Vagina (tissue), 2 donors: ENCODE measurements at regions not wholly inside any gene's neighbourhood (a gene's known extent, or its start where the extent isn't known, plus 50 kb on each side); places are given as distances from the start of the nearest gene placed in this dataset.

Experiments used
- DNase-seq, 2 donors: peaks; one replicate each; pipeline ENCODE4 v3.0.0-alpha.2; 2017; ENCODE audit errors: extremely low spot score in 2 of 2
- H3K27ac ChIP-seq: fragments of 200-600 bp; sonication (generic); one replicate; pipeline ENCODE4 v1.5.1; 2019
- H3K27me3 ChIP-seq: fragments of 200-600 bp; sonication (generic); one replicate; pipeline ENCODE4 v1.5.1; 2019
- H3K36me3 ChIP-seq, 2 donors: fragments of 200-600 bp; sonication (generic); one replicate each; pipeline ENCODE4 v1.5.1; 2017 to 2019
- H3K4me1 ChIP-seq: fragments of 200-600 bp; sonication (generic); one replicate; pipeline ENCODE4 v1.5.1; 2019
- H3K4me3 ChIP-seq, 2 donors: fragments of 200-600 bp; sonication (generic); 1 replicate in 1 of 2; 2 replicates in 1 of 2; pipeline ENCODE4 v1.5.1; 2016 to 2019
- H3K9me3 ChIP-seq: fragments of 200-600 bp; sonication (generic); one replicate; pipeline ENCODE4 v1.5.1; 2019
- POLR2A ChIP-seq, 2 donors: fragments of 450-650 bp; IDR thresholded peaks; one replicate each; pipeline ENCODE4 v1.6.1; 2017; ENCODE audit warnings: antibody characterized with exemption in 2 of 2, mild to moderate bottlenecking in 2 of 2, moderate library complexity in 2 of 2
- POLR2AphosphoS5 ChIP-seq, 2 donors: sonication (generic); formaldehyde crosslinking; IDR thresholded peaks; one replicate each; pipeline ENCODE4 v1.9.0; 2017; ENCODE audit warnings: antibody characterized with exemption in 2 of 2, mild to moderate bottlenecking in 2 of 2, low read depth in 1 of 2; ENCODE audit not compliant: insufficient read depth in 1 of 2
- intact Hi-C: fragments of 100-400 bp; cut with DNase I; formaldehyde crosslinking; loops from one replicate; pipeline ENCODE4 v1.15.1; 2023
- TF ChIP-seq, protein P1 (sequence below), 3 experiments: fragments of 450-650 bp in 2 of 3; fragments of 200-600 bp in 1 of 3; sonication (generic) in 1 of 3; IDR thresholded peaks; one replicate each; pipeline ENCODE4 v1.5.1; 2017 to 2019; ENCODE audit warnings: antibody characterized with exemption in 3 of 3, mild to moderate bottlenecking in 2 of 3, moderate library complexity in 2 of 3

DNA sequence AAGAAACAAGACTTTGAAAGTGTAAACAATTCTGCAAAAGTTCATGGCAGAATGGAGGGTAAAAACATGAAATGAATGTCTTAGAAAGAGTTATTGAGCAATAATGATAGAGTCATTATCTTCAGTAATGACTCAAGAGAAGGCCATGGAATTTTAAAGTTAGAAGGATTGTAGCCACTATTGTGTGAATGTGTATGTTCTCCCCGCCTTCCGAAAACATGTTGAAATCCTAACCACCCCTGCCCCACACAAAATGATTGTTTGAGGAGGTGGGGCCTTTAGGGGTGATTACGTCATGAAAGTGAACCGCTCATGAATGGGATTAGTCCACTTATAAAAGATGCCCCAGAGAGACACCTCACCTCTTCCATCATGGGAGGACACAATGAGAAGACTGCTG lies 93.8 kb upstream of the CCDC190 start:
- no peak for DNase-seq
- Histone ChIP-seq H3K27ac (no peak overlapping the region), H3K36me3 (no peaks in the 10 kb centered on the region), H3K4me3 (no peak overlapping the region), H3K4me1 (no peaks in the 10 kb centered on the region), H3K27me3 (no peaks in the 10 kb centered on the region), H3K9me3 (no peaks in the 10 kb centered on the region)
- no peak for TF ChIP-seq POLR2AphosphoS5 (IDR thresholded peaks at IDR 0.05; ENCODE audit: insufficient read depth in 1 of 2, low read depth in 1 of 2)
- TF ChIP-seq, protein P1, sequence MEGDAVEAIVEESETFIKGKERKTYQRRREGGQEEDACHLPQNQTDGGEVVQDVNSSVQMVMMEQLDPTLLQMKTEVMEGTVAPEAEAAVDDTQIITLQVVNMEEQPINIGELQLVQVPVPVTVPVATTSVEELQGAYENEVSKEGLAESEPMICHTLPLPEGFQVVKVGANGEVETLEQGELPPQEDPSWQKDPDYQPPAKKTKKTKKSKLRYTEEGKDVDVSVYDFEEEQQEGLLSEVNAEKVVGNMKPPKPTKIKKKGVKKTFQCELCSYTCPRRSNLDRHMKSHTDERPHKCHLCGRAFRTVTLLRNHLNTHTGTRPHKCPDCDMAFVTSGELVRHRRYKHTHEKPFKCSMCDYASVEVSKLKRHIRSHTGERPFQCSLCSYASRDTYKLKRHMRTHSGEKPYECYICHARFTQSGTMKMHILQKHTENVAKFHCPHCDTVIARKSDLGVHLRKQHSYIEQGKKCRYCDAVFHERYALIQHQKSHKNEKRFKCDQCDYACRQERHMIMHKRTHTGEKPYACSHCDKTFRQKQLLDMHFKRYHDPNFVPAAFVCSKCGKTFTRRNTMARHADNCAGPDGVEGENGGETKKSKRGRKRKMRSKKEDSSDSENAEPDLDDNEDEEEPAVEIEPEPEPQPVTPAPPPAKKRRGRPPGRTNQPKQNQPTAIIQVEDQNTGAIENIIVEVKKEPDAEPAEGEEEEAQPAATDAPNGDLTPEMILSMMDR (IDR thresholded peaks at IDR 0.05) = no peak
- no peak for TF ChIP-seq POLR2A (IDR thresholded peaks at IDR 0.05)
- intact Hi-C loops = no loop called here

DNA sequence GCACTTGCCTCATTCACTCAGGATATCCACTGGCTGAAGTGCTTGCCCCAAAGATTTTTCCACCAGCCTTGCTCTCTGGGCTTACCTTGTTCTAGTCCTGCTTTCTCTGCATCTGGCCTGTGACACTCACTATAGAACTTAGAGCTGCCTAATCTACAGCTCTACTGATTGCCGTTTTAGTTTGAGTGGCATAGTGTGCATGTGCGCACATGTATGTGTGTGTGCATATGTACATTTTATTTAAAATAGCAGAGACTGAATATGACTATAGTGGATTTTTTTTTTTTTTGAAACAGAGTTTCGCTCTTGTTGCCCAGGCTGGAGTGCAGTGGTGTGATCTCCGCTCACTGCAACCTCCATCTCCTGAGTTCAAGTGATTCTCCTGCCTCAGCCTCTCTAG lies 92.0 kb upstream of the CCDC190 start:
- H3K4me3 ChIP-seq = no peak overlapping the region
- H3K27ac ChIP-seq = no peak overlapping the region
- no peaks in the 10 kb centered on the region for H3K36me3 ChIP-seq
- intact Hi-C loops = no loop called here
- H3K4me1 ChIP-seq = no peaks in the 10 kb centered on the region
- no peak for DNase-seq
- TF ChIP-seq, protein P1 (IDR thresholded peaks at IDR 0.05) = no peak
- TF ChIP-seq POLR2A (IDR thresholded peaks at IDR 0.05) = no peak
- TF ChIP-seq POLR2AphosphoS5 (IDR thresholded peaks at IDR 0.05; ENCODE audit: insufficient read depth in 1 of 2, low read depth in 1 of 2) = no peak
- H3K27me3 ChIP-seq = no peaks in the 10 kb centered on the region
- no peaks in the 10 kb centered on the region for H3K9me3 ChIP-seq

DNA sequence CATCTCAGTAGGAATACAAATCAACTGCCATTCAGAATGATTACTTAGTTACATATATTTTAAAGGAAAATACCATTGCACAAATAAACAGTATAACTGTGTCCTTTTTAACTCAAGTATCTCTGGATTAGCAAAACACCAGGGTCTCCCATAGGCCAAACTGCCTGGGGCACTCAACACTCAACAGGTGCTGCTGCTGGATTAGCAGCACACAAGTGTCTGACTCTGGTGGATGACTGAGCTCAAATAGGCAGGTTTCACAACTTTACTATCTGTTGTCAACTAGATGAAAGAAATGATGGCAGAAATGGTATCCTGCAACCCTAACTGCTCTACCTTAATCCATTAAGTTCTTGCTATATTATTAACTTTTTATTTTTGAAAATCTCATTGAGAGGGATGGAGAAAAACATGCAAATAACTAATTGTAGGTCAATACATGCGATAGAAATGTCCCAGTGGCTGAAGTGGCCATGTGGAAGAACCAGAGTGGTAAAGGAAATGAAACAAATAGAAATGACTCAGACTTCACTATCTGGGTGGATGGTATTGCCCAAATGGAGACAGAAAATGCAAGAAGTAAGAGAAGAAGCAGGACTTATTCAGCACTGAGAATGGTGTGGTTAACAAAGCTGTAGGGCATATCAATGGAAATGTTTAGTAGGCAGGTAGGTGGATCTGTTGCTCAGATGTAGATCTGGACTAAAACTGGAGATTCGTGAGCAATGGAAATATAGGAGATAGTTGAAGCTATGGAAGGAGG lies 90.8 kb upstream of the CCDC190 start:
- H3K4me3 ChIP-seq = no peak overlapping the region
- intact Hi-C loops = no loop called here
- H3K27me3 ChIP-seq = no peaks in the 10 kb centered on the region
- no peak overlapping the region for H3K27ac ChIP-seq
- TF ChIP-seq POLR2AphosphoS5 (IDR thresholded peaks at IDR 0.05; ENCODE audit: insufficient read depth in 1 of 2, low read depth in 1 of 2) (no peak), POLR2A (IDR thresholded peaks at IDR 0.05) (no peak)
- H3K9me3 ChIP-seq = no peaks in the 10 kb centered on the region
- no peaks in the 10 kb centered on the region for H3K4me1 ChIP-seq
- no peak for DNase-seq
- H3K36me3 ChIP-seq = no peaks in the 10 kb centered on the region

DNA sequence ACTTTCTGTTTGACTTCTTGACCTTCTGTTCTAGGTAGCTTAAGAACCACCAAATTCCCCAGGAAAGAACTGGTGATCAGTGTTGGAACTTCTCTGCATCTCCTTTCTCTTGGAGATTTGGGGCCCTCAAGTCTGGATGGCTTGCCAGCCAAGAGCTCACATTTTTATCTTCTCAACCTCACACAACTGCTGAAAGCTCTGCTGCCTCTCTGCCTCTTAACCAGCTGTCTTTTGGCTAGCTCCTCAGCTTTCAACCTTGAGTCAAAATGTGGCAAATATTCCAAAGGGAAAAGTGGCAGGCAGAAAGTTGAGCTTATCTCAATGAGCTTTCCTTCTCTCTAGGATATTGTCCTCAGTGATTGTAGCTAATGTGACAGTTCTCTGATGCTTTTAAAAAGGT lies 89.2 kb upstream of the CCDC190 start:
- DNase-seq = no peak
- no peak for TF ChIP-seq POLR2A (IDR thresholded peaks at IDR 0.05)
- TF ChIP-seq POLR2AphosphoS5 (IDR thresholded peaks at IDR 0.05; ENCODE audit: insufficient read depth in 1 of 2, low read depth in 1 of 2) = no peak
- no peaks in the 10 kb centered on the region for H3K4me1 ChIP-seq
- no peaks in the 10 kb centered on the region for H3K27me3 ChIP-seq
- H3K27ac ChIP-seq = no peak overlapping the region
- no peaks in the 10 kb centered on the region for H3K36me3 ChIP-seq
- no peak overlapping the region for H3K4me3 ChIP-seq
- intact Hi-C loops = no loop called here
- H3K9me3 ChIP-seq = no peaks in the 10 kb centered on the region

DNA sequence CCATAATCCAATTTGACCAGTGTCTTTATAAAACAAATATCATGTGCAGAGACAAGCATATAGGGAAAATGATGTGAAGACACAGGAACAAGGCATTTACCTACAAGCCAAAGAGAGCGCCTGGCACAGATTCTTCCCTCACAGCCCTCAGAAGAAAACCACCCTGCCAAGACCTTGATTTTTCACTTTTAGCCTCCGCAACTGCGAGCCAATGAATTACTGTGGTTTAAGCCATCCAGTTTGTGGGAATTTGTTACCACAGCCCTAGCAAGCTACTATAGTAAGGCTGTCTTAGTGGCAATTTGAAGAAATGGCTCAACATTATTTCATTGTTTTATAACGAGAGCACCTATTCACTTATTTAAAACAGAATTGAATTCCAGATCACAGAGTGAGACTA lies 85.7 kb upstream of the CCDC190 start:
- intact Hi-C loops = no loop called here
- no peak for DNase-seq
- TF ChIP-seq, protein P1 (IDR thresholded peaks at IDR 0.05) = no peak
- TF ChIP-seq POLR2AphosphoS5 (IDR thresholded peaks at IDR 0.05; ENCODE audit: insufficient read depth in 1 of 2, low read depth in 1 of 2) (no peak), POLR2A (IDR thresholded peaks at IDR 0.05) (no peak)

DNA sequence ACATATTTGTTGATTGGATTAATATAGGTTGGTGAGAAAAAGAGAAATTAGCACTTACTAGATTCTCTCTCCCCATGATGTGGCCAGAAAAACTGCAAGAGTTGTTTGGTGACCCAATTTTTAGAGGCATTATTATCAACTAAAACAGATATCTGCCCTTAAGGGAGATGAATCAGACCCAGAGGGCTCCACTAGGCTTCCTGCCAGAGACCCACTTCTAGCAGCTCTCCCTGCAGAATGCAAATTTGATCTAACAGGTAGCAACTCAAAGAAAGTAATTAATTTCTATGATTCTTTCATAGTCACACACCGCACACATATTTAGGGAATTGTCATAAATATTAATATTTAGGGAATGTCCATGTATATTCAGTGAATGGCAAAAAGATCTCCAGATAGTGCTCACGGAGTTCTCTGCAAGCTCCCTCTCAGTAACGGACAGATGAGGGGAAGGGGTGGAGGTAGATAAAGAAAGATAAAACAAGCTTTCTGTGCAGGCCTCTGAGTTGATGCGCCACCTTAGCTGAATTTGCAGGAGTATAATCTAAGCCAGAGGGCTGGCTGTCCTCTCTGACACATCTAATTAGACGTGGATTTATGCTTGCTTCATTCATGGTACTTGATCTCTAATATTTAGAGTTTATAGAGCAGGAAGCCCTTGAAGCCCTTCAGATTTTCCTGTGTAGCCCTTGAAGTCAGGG lies 84.1 kb upstream of the CCDC190 start:
- no peak overlapping the region for H3K27ac ChIP-seq
- no peaks in the 10 kb centered on the region for H3K27me3 ChIP-seq
- H3K9me3 ChIP-seq = no peaks in the 10 kb centered on the region
- DNase-seq = no peak
- TF ChIP-seq, protein P1 (IDR thresholded peaks at IDR 0.05) = no peak
- TF ChIP-seq POLR2A (IDR thresholded peaks at IDR 0.05) = no peak
- no peak for TF ChIP-seq POLR2AphosphoS5 (IDR thresholded peaks at IDR 0.05; ENCODE audit: insufficient read depth in 1 of 2, low read depth in 1 of 2)
- H3K4me3 ChIP-seq = no peak overlapping the region
- H3K36me3 ChIP-seq = no peaks in the 10 kb centered on the region
- intact Hi-C loops = no loop called here
- peaks cover 8% of the 10 kb centered on the region for H3K4me1 ChIP-seq

More for the DNA sequence above, 85.7 kb upstream of the CCDC190 start:
- Histone ChIP-seq H3K4me3 (no peak overlapping the region), H3K27ac (no peak overlapping the region), H3K27me3 (no peaks in the 10 kb centered on the region), H3K4me1 (peaks cover 8% of the 10 kb centered on the region), H3K36me3 (no peaks in the 10 kb centered on the region), H3K9me3 (no peaks in the 10 kb centered on the region)
